Tibial nerve (tissue), 3 donors: ENCODE measurements at regions not wholly inside any gene's neighbourhood (a gene's known extent, or its start where the extent isn't known, plus 50 kb on each side); places are given as distances from the start of the nearest gene placed in this dataset.

ENCODE experiments used
- CTCF ChIP-seq, 5 experiments: fragments of 200-600 bp in 3 of 5; fragments of 450-650 bp in 2 of 5; sonication (generic) in 3 of 5; IDR thresholded peaks; one replicate each; pipeline ENCODE4 v1.5.1; 2016 to 2019; ENCODE audit warnings: antibody characterized with exemption in 5 of 5, mild to moderate bottlenecking in 3 of 5, moderate library complexity in 2 of 5
- POLR2A ChIP-seq, 2 donors: fragments of 450-650 bp; IDR thresholded peaks; one replicate each; pipeline ENCODE4 v1.6.1; 2017; ENCODE audit warnings: antibody characterized with exemption in 2 of 2, mild to moderate bottlenecking in 2 of 2, moderate library complexity in 2 of 2

GRCh38 chr4:89574176-89574575 lies 262.8 kb downstream of the SNCA start:
- TF ChIP-seq CTCF (IDR thresholded peaks at IDR 0.05) (no peak), POLR2A (IDR thresholded peaks at IDR 0.05) (no peak)
